Stimulated activated CD4-positive, alpha-beta T cell treated with anti-CD3 and anti-CD28 coated beads, Interleukin-15, amount 100 ng/mL, for 1 hour (primary cell): ENCODE measurements at regions not wholly inside any gene's neighbourhood (a gene's known extent, or its start where the extent isn't known, plus 50 kb on each side); places are given as distances from the start of the nearest gene placed in this dataset.
"Not testable (repeated sequence)": the region's sequence is repeated elsewhere in the genome, so short reads cannot be mapped to it uniquely, and the experiment has no call there.

Source experiments
- DNase-seq, 2 donors: peaks; one replicate each; pipeline ENCODE4 v3.0.0-alpha.2; 2020; ENCODE audit warnings: low read depth in 1 of 2, low spot score in 1 of 2

GRCh38 chrX:150207733-150208132 is 155.4 kb upstream of the MAMLD1 start:
- DNase-seq, result no peak

GRCh38 chrX:150211988-150212387 is 151.1 kb upstream of the MAMLD1 start:
- DNase-seq, result no peak

- no peak for DNase-seq
These were observed 150.2 kb upstream of the MAMLD1 start for GRCh38 chrX:150212672-150213480.

- no peak for DNase-seq
These were observed 149.6 kb upstream of the MAMLD1 start for GRCh38 chrX:150213481-150214030.

- not testable (repeated sequence) for DNase-seq
These were observed 147.1 kb upstream of the MAMLD1 start for GRCh38 chrX:150216000-150216399.

- no peak for DNase-seq
These were observed 146.4 kb upstream of the MAMLD1 start for GRCh38 chrX:150216716-150217115.

- no peak for DNase-seq
These were observed 145.5 kb upstream of the MAMLD1 start for GRCh38 chrX:150217609-150218008.

- DNase-seq, result no peak
These were observed 143.5 kb upstream of the MAMLD1 start for GRCh38 chrX:150219374-150220185.

- DNase-seq, result no peak
These were observed 139.7 kb upstream of the MAMLD1 start for GRCh38 chrX:150223176-150224015.

GRCh38 chrX:150224676-150225075 is 138.4 kb upstream of the MAMLD1 start:
- DNase-seq, result no peak

- DNase-seq, result no peak
These were observed 137.9 kb upstream of the MAMLD1 start for GRCh38 chrX:150225266-150225665.

- DNase-seq, result no peak
These were observed 137.4 kb upstream of the MAMLD1 start for GRCh38 chrX:150225756-150226155.

GRCh38 chrX:150226223-150226965 is 136.7 kb upstream of the MAMLD1 start:
- no peak for DNase-seq

GRCh38 chrX:150227321-150227860 is 135.7 kb upstream of the MAMLD1 start:
- DNase-seq, result no peak

GRCh38 chrX:150227873-150228410 is 135.2 kb upstream of the MAMLD1 start:
- DNase-seq, result no peak

- DNase-seq, result no peak
These were observed 134.7 kb upstream of the MAMLD1 start for GRCh38 chrX:150228431-150228830.

GRCh38 chrX:150229030-150229429 is 134.1 kb upstream of the MAMLD1 start:
- no peak for DNase-seq

GRCh38 chrX:150229481-150229880 is 133.6 kb upstream of the MAMLD1 start:
- no peak for DNase-seq

GRCh38 chrX:150230952-150231351 is 132.2 kb upstream of the MAMLD1 start:
- not testable (repeated sequence) for DNase-seq

GRCh38 chrX:150231368-150231767 is 131.7 kb upstream of the MAMLD1 start:
- DNase-seq, result not testable (repeated sequence)
